ENCODE measurements at regions not wholly inside any gene's neighbourhood (a gene's known extent, or its start where the extent isn't known, plus 50 kb on each side); places are given as distances from the start of the nearest gene placed in this dataset.

DNA sequence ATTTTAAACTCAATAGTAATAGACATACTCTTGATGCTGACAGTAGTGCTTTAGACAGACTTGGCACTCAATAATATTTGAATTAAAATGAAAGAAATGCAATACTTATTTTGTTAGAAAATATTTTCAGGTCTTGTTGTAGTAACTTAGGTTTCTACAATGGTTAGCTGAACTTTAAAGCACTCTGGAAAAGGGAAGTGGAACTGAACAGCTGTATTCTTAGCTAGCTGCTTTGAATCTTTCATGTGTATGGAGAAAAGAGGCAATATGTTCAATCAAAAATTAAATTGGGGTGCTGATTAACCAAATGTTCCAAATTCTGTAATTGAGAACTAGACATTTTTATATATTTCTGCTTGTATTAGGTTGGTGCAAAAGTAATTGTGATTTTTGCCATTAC lies 517.9 kb upstream of the RAG2 start:
- TF ChIP-seq, protein P1, sequence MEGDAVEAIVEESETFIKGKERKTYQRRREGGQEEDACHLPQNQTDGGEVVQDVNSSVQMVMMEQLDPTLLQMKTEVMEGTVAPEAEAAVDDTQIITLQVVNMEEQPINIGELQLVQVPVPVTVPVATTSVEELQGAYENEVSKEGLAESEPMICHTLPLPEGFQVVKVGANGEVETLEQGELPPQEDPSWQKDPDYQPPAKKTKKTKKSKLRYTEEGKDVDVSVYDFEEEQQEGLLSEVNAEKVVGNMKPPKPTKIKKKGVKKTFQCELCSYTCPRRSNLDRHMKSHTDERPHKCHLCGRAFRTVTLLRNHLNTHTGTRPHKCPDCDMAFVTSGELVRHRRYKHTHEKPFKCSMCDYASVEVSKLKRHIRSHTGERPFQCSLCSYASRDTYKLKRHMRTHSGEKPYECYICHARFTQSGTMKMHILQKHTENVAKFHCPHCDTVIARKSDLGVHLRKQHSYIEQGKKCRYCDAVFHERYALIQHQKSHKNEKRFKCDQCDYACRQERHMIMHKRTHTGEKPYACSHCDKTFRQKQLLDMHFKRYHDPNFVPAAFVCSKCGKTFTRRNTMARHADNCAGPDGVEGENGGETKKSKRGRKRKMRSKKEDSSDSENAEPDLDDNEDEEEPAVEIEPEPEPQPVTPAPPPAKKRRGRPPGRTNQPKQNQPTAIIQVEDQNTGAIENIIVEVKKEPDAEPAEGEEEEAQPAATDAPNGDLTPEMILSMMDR (IDR thresholded peaks at IDR 0.05) = no peak
- no peak for TF ChIP-seq EP300 (IDR thresholded peaks at IDR 0.05)

All from stomach (tissue), 4 donors.